PC-3 (cell line): ENCODE measurements at regions not wholly inside any gene's neighbourhood (a gene's known extent, or its start where the extent isn't known, plus 50 kb on each side); places are given as distances from the start of the nearest gene placed in this dataset.

Source experiments
- ATAC-seq: fragments of 200-7000 bp; cut with Tn5 transposase; 2 replicates; pipeline ENCODE4 v1.9.1; 2020; ENCODE audit warnings: mild to moderate bottlenecking, moderate library complexity
- BruUV-seq: library from RNA; stranded (reverse); fragments of 400-500 nt; replicated peaks from 2 replicates; lab custom pipeline; 2021; lab: Mats Ljungman, UMichigan
- CTCF ChIA-PET: fragments of 300-600 bp; sonication (Branson Sonifier 250); formaldehyde crosslinking; loops from one replicate; lab custom pipeline; 2022; ENCODE audit warnings: antibody characterized with exemption; lab: Charles Lee
- POLR2A ChIA-PET: fragments of 300-600 bp; sonication (Branson Sonifier 250); formaldehyde crosslinking; loops from one replicate; lab custom pipeline; 2022; ENCODE audit warnings: antibody characterized with exemption; ENCODE audit not compliant: unreplicated experiment; lab: Charles Lee
- DNase-seq: peaks from one replicate; pipeline ENCODE4 v3.0.0-alpha.2; 2015
- H2AFZ ChIP-seq: fragments of 300-600 bp; sonication (generic); 2 replicates; pipeline ENCODE4 v1.6.0; 2016; ENCODE audit warnings: antibody characterized with exemption, low read length
- H3F3A ChIP-seq: fragments of 300-600 bp; sonication (generic); one replicate; pipeline ENCODE4 v1.6.0; 2017; ENCODE audit warnings: antibody characterized with exemption, low read length, control low read depth, mild to moderate bottlenecking; ENCODE audit not compliant: unreplicated experiment
- H3K27ac ChIP-seq: fragments of 300-600 bp; sonication (generic); 2 replicates; pipeline ENCODE4 v1.5.1; 2016; ENCODE audit warnings: mild to moderate bottlenecking, low read length
- H3K27me3 ChIP-seq: fragments of 300-600 bp; sonication (generic); 2 replicates; pipeline ENCODE4 v1.6.1; 2016; ENCODE audit warnings: low read length, mixed read lengths
- H3K36me3 ChIP-seq: fragments of 300-600 bp; sonication (generic); 2 replicates; pipeline ENCODE4 v1.6.1; 2016; ENCODE audit warnings: low read depth, mixed run types, low read length, mixed read lengths
- H3K4me1 ChIP-seq: fragments of 300-600 bp; sonication (generic); 2 replicates; pipeline ENCODE4 v1.5.1; 2016; ENCODE audit warnings: low read length; ENCODE audit not compliant: insufficient read depth
- H3K4me2 ChIP-seq: fragments of 300-600 bp; sonication (generic); 2 replicates; pipeline ENCODE4 v1.6.0; 2016; ENCODE audit warnings: low read length
- H3K4me3 ChIP-seq: fragments of 300-600 bp; sonication (generic); 2 replicates; pipeline ENCODE4 v1.5.1; 2016; ENCODE audit warnings: mild to moderate bottlenecking, low read length, mixed read lengths
- H3K79me2 ChIP-seq: fragments of 300-600 bp; sonication (generic); 2 replicates; pipeline ENCODE4 v1.6.1; 2017; ENCODE audit warnings: low read length, mixed read lengths
- H3K9ac ChIP-seq: fragments of 300-600 bp; sonication (generic); 2 replicates; pipeline ENCODE4 v1.6.0; 2016; ENCODE audit warnings: mild to moderate bottlenecking, low read length
- H3K9me2 ChIP-seq: fragments of 300-600 bp; sonication (generic); replicated peaks from 2 replicates; pipeline ENCODE4 v1.6.1; 2016; ENCODE audit warnings: mixed run types, low read length, mixed read lengths
- H3K9me3 ChIP-seq: fragments of 300-600 bp; sonication (generic); 2 replicates; pipeline ENCODE4 v1.6.1; 2016; ENCODE audit warnings: low read length, mixed read lengths
- H4K20me1 ChIP-seq: fragments of 300-600 bp; sonication (generic); 2 replicates; pipeline ENCODE4 v1.6.1; 2016; ENCODE audit warnings: low read length, mixed read lengths
- CTCF ChIP-seq: fragments of 300-600 bp; sonication (generic); conservative IDR thresholded peaks from 2 replicates; pipeline ENCODE4 v1.5.1; 2017; ENCODE audit warnings: antibody characterized with exemption, low read depth, mild to moderate bottlenecking, low read length
- EZH2 ChIP-seq: fragments of 300-600 bp; sonication (generic); IDR thresholded peaks from one replicate; pipeline ENCODE4 v1.6.1; 2017; ENCODE audit warnings: antibody characterized with exemption, mild to moderate bottlenecking, low read length; ENCODE audit not compliant: unreplicated experiment
- EZH2phosphoT487 ChIP-seq: fragments of 300-600 bp; sonication (generic); IDR thresholded peaks from 2 replicates; pipeline ENCODE4 v1.6.1; 2018; ENCODE audit warnings: mild to moderate bottlenecking, antibody characterized with exemption, low read length, borderline replicate concordance
- intact Hi-C: fragments of 100-400 bp; cut with micrococcal nuclease; formaldehyde crosslinking; loops from 2 replicates; pipeline ENCODE4 v1.9.0; 2023

- Histone ChIP-seq H3K4me1 (no peaks in the 10 kb centered on the region), H4K20me1 (no peaks in the 10 kb centered on the region), H3K9me2 (no peaks in the 10 kb centered on the region), H3F3A (no peaks in the 10 kb centered on the region), H3K27me3 (peaks cover 23% of the 10 kb centered on the region), H3K27ac (no peak overlapping the region), H3K79me2 (no peaks in the 10 kb centered on the region), H3K36me3 (no peaks in the 10 kb centered on the region), H3K4me2 (no peak overlapping the region), H3K4me3 (no peak overlapping the region), H3K9me3 (no peaks in the 10 kb centered on the region), H3K9ac (no peak overlapping the region), H2AFZ (no peak overlapping the region)
- BruUV-seq = no TSS peak
- no peak for DNase-seq
- CTCF ChIA-PET = no interaction called here
- POLR2A ChIA-PET = no interaction called here
- intact Hi-C loops = no loop called here
- ATAC-seq = no peak
- TF ChIP-seq EZH2 = no peak
- TF ChIP-seq CTCF = no peak
- no peak for TF ChIP-seq EZH2phosphoT487
Observed at GRCh38 chr16:49055824-49056545, 225.7 kb downstream of the CBLN1 start.

DNA sequence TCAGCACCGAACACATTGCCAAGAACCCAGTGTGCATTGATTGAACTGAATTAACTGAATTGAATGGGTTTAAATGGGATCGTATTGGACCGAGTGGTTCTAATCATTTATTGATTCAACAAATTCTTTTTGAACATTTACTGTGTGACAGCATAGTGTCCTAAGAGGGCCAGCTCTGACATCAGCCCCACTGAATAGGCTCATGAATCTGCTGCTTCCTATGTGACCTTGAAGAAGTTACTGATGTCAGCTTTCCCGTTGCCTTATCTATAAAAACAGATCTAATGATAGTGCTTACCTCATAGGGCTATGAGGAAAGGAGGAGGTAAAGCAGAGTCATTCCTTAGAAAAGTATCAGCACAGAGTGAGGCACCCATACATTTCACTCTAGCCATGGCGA is 226.3 kb downstream of the CBLN1 start:
- no peaks in the 10 kb centered on the region for H4K20me1 ChIP-seq
- H3K4me1 ChIP-seq = no peaks in the 10 kb centered on the region
- H3F3A ChIP-seq = no peaks in the 10 kb centered on the region
- no peak overlapping the region for H3K4me3 ChIP-seq
- no peaks in the 10 kb centered on the region for H3K9me2 ChIP-seq
- intact Hi-C loops = no loop called here
- ChIA-PET POLR2A (no interaction called here), CTCF (no interaction called here)
- no peak overlapping the region for H3K27ac ChIP-seq
- no peak overlapping the region for H3K9ac ChIP-seq
- no TSS peak for BruUV-seq
- DNase-seq (no peak), ATAC-seq (no peak)
- H3K9me3 ChIP-seq = no peaks in the 10 kb centered on the region
- H3K79me2 ChIP-seq = no peaks in the 10 kb centered on the region
- no peak overlapping the region for H3K4me2 ChIP-seq
- H3K36me3 ChIP-seq = no peaks in the 10 kb centered on the region
- H2AFZ ChIP-seq = no peak overlapping the region
- TF ChIP-seq EZH2 = no peak
- no peak for TF ChIP-seq CTCF
- no peak for TF ChIP-seq EZH2phosphoT487
- peaks cover 23% of the 10 kb centered on the region for H3K27me3 ChIP-seq

DNA sequence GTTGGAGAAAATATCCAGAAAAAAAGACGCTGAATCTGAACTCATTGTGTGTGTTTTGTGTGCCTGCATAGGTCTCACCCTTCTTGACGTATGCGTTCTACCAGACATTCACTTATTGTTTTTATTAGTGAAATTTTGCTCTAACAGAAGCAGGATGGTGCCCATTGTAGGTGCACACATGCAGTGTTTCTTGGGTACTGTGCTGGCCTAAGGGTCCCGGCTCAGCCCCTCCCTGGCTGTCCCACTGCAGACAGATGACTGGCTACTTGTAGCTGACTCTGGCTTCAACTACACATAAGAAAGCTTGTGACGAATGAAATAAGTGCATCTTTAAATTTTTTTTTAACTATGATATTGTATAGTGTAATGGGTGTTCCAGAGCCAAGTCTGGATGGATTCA is 227.0 kb downstream of the CBLN1 start:
- no peak overlapping the region for H3K27ac ChIP-seq
- BruUV-seq = no TSS peak
- no peaks in the 10 kb centered on the region for H4K20me1 ChIP-seq
- peaks cover 23% of the 10 kb centered on the region for H3K27me3 ChIP-seq
- no peaks in the 10 kb centered on the region for H3K36me3 ChIP-seq
- no peak for DNase-seq
- no peak overlapping the region for H3K4me2 ChIP-seq
- no peak overlapping the region for H3K4me3 ChIP-seq
- POLR2A ChIA-PET = no interaction called here
- H2AFZ ChIP-seq = no peak overlapping the region
- H3K9me2 ChIP-seq = no peaks in the 10 kb centered on the region
- no peaks in the 10 kb centered on the region for H3K4me1 ChIP-seq
- H3K79me2 ChIP-seq = no peaks in the 10 kb centered on the region
- no peak overlapping the region for H3K9ac ChIP-seq
- no peaks in the 10 kb centered on the region for H3F3A ChIP-seq
- CTCF ChIA-PET = no interaction called here
- TF ChIP-seq CTCF (no peak), EZH2phosphoT487 (no peak), EZH2 (no peak)
- ATAC-seq = no peak
- no peaks in the 10 kb centered on the region for H3K9me3 ChIP-seq
- intact Hi-C loops = no loop called here
